ENCODE measurements at regions not wholly inside any gene's neighbourhood (a gene's known extent, or its start where the extent isn't known, plus 50 kb on each side); places are given as distances from the start of the nearest gene placed in this dataset.

DNA sequence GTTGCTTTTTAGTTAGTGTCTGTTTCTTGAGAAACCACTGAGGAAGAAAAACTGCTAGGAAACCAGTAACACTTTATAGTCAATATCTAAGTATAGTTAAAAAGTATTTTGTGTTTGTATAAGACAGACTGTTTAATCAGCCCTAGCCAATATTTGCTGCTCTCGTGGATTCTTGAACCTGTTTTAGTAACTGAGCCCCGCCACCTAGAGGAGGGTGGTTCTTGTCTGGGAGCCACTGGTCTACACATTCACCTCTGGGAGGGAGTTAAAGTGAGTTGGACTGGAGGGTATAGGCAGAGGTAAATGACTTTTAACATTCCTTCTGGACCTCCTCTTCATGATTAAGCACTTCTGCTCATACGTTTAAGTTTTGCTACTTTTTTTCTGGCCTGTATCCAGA is 117.2 kb downstream of the SPATA31D1 start:
- TF ChIP-seq POLR2A (IDR thresholded peaks at IDR 0.05) = no peak
- no peak for TF ChIP-seq CTCF (IDR thresholded peaks at IDR 0.05)

Measured in transverse colon (tissue), 3 donors.